ENCODE measurements at regions not wholly inside any gene's neighbourhood (a gene's known extent, or its start where the extent isn't known, plus 50 kb on each side); places are given as distances from the start of the nearest gene placed in this dataset.

- H2AFZ ChIP-seq (ENCODE audit: insufficient read depth, low read depth, low read length, poor library complexity, severe bottlenecking) = no peak overlapping the region
- no peaks in the 10 kb centered on the region for H3K27me3 ChIP-seq (replicated peaks in 1 of 4; ENCODE audit: control extremely low read depth in 1 of 4, control insufficient read depth in 3 of 4, insufficient read depth in 4 of 4, low read length in 3 of 4)
- no peak for TF ChIP-seq EZH2 (IDR thresholded peaks at IDR 0.05; ENCODE audit: borderline replicate concordance, insufficient read depth, low read depth, low read length, poor library complexity, severe bottlenecking)
- TF ChIP-seq CTCF (IDR thresholded peaks at IDR 0.05) = no peak
- CTCF ChIA-PET = no interaction called here
- no peaks in the 10 kb centered on the region for H3K36me3 ChIP-seq (replicated peaks in 1 of 2; ENCODE audit: control extremely low read depth in 1 of 2, control insufficient read depth in 1 of 2, extremely low read depth in 1 of 2, insufficient read depth in 2 of 2, low read length in 1 of 2)
- H3K9ac ChIP-seq (ENCODE audit: low read length) = no peak overlapping the region
- Mint-ChIP-seq H3K9me3 (ENCODE audit: insufficient read depth) (no peaks in the 10 kb centered on the region), H3K4me1 (no peaks in the 10 kb centered on the region), H3K4me3 (no peak overlapping the region), H3K27me3 (no peaks in the 10 kb centered on the region), H3K27ac (no peak overlapping the region)
- POLR2A ChIA-PET = no interaction called here
- no peaks in the 10 kb centered on the region for H3K4me1 ChIP-seq (ENCODE audit: control insufficient read depth in 2 of 2, insufficient read depth in 2 of 2, low read length in 2 of 2)
- no peak for ATAC-seq (ENCODE audit: low read depth)
- DNase-seq = no peak
- H3K27ac ChIP-seq (ENCODE audit: low read length in 2 of 2) = no peak overlapping the region
- intact Hi-C loops (cut with micrococcal nuclease) = no loop called here
- no peak overlapping the region for H3K4me2 ChIP-seq (replicated peaks; ENCODE audit: low read depth, low read length, poor library complexity, severe bottlenecking)
- no peaks in the 10 kb centered on the region for H3K79me2 ChIP-seq (ENCODE audit: control insufficient read depth, insufficient read depth, low read length)
- H3K9me3 ChIP-seq (ENCODE audit: control extremely low read depth in 1 of 3, control insufficient read depth in 2 of 3, insufficient read depth in 1 of 3, low read length in 2 of 3) = no peaks in the 10 kb centered on the region
- no peaks in the 10 kb centered on the region for H4K20me1 ChIP-seq (ENCODE audit: control insufficient read depth, insufficient read depth, low read length, poor library complexity, severe bottlenecking)
- no peak overlapping the region for H3K4me3 ChIP-seq (ENCODE audit: control extremely low read depth in 1 of 5, extremely low read depth in 1 of 5, insufficient read depth in 1 of 5, low read depth in 2 of 5, low read length in 4 of 5)
These were observed 919.8 kb upstream of the SLITRK1 start for GRCh38 chr13:84802073-84802472.

- ATAC-seq (ENCODE audit: low read depth) (no peak), DNase-seq (no peak)
- Histone ChIP-seq H3K4me2 (replicated peaks; ENCODE audit: low read depth, low read length, poor library complexity, severe bottlenecking) (no peak overlapping the region), H3K27ac (ENCODE audit: low read length in 2 of 2) (no peak overlapping the region), H3K9me3 (ENCODE audit: control extremely low read depth in 1 of 3, control insufficient read depth in 2 of 3, insufficient read depth in 1 of 3, low read length in 2 of 3) (peaks cover 0 to 3% (median 0%) of the 10 kb centered on the region in 3 donors), H3K27me3 (replicated peaks in 1 of 4; ENCODE audit: control extremely low read depth in 1 of 4, control insufficient read depth in 3 of 4, insufficient read depth in 4 of 4, low read length in 3 of 4) (no peaks in the 10 kb centered on the region), H2AFZ (ENCODE audit: insufficient read depth, low read depth, low read length, poor library complexity, severe bottlenecking) (no peak overlapping the region), H3K36me3 (replicated peaks in 1 of 2; ENCODE audit: control extremely low read depth in 1 of 2, control insufficient read depth in 1 of 2, extremely low read depth in 1 of 2, insufficient read depth in 2 of 2, low read length in 1 of 2) (no peaks in the 10 kb centered on the region), H3K9ac (ENCODE audit: low read length) (no peak overlapping the region), H4K20me1 (ENCODE audit: control insufficient read depth, insufficient read depth, low read length, poor library complexity, severe bottlenecking) (no peaks in the 10 kb centered on the region), H3K4me1 (ENCODE audit: control insufficient read depth in 2 of 2, insufficient read depth in 2 of 2, low read length in 2 of 2) (no peaks in the 10 kb centered on the region), H3K79me2 (ENCODE audit: control insufficient read depth, insufficient read depth, low read length) (no peaks in the 10 kb centered on the region), H3K4me3 (ENCODE audit: control extremely low read depth in 1 of 5, extremely low read depth in 1 of 5, insufficient read depth in 1 of 5, low read depth in 2 of 5, low read length in 4 of 5) (no peak overlapping the region)
- Mint-ChIP-seq H3K27me3 (no peaks in the 10 kb centered on the region), H3K4me3 (no peak overlapping the region), H3K27ac (no peak overlapping the region), H3K9me3 (ENCODE audit: insufficient read depth) (peaks cover 2% of the 10 kb centered on the region), H3K4me1 (no peaks in the 10 kb centered on the region)
- no CpG with 5 or more reads among the region's 1 CpG for WGBS (ENCODE audit: insufficient coverage)
- intact Hi-C loops (cut with micrococcal nuclease) = no loop called here
- POLR2A ChIA-PET = no interaction called here
- CTCF ChIA-PET = interaction anchor here (0.6 kb wide), 1 partner anchor 79 kb away, joined by 5 read pairs; no protein-coding TSS in a partner anchor
- TF ChIP-seq CTCF (IDR thresholded peaks at IDR 0.05) (no peak), EZH2 (IDR thresholded peaks at IDR 0.05; ENCODE audit: borderline replicate concordance, insufficient read depth, low read depth, low read length, poor library complexity, severe bottlenecking) (no peak)
These were observed 902.3 kb upstream of the SLITRK1 start for GRCh38 chr13:84784443-84785153.

Data from B cell (primary cell).